HEK293T (cell line): ENCODE measurements at regions not wholly inside any gene's neighbourhood (a gene's known extent, or its start where the extent isn't known, plus 50 kb on each side); places are given as distances from the start of the nearest gene placed in this dataset.

Experiments used
- BHLHE40 ChIP-seq: fragments of 450-650 bp; IDR thresholded peaks from 2 replicates; pipeline ENCODE4 v1.6.1; 2016; ENCODE audit warnings: mild to moderate bottlenecking, moderate library complexity, borderline replicate concordance
- FOXK2 ChIP-seq: fragments of 450-650 bp; IDR thresholded peaks from 2 replicates; pipeline ENCODE4 v1.6.1; 2016; ENCODE audit warnings: mild to moderate bottlenecking
- FOXM1 ChIP-seq: fragments of 450-650 bp; IDR thresholded peaks from 2 replicates; pipeline ENCODE4 v1.6.1; 2017; ENCODE audit warnings: mild to moderate bottlenecking, borderline replicate concordance
- HDGF ChIP-seq: fragments of 450-650 bp; IDR thresholded peaks from 2 replicates; pipeline ENCODE4 v1.6.1; 2017; ENCODE audit warnings: antibody characterized with exemption, borderline replicate concordance
- NFRKB ChIP-seq: fragments of 450-650 bp; IDR thresholded peaks from 2 replicates; pipeline ENCODE4 v1.6.1; 2016; ENCODE audit warnings: mild to moderate bottlenecking, moderate library complexity
- SP1 ChIP-seq: fragments of 450-650 bp; IDR thresholded peaks from 2 replicates; pipeline ENCODE4 v1.6.1; 2017
- TARDBP ChIP-seq: fragments of 450-650 bp; IDR thresholded peaks from 2 replicates; pipeline ENCODE4 v1.6.1; 2016
- ZNF384 ChIP-seq: fragments of 450-650 bp; IDR thresholded peaks from 2 replicates; pipeline ENCODE4 v1.6.1; 2016

DNA sequence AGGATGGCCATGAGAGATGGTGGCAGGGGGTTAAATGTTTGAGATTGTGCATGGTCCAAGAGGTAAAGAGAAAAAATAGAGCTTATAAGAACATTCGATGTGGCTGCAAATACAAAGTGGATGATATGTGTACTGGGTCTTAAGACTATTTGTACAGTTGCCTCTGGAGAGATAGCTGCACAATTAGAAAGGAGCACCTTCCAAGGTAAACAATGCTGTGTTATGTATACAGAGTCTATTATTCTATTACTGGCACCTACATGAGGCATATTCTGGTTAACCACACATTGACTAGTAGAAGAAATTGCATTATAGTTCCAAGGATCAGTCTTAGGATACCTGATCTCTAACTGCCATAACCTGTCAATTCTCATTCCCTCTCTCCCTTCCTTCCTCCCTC, 238.0 kb upstream of the FOXN3 start:
- TF ChIP-seq FOXM1 = no peak
- no peak for TF ChIP-seq NFRKB
- TF ChIP-seq TARDBP = no peak
- TF ChIP-seq HDGF = no peak
- TF ChIP-seq ZNF384 = no peak
- no peak for TF ChIP-seq FOXK2
- TF ChIP-seq BHLHE40 = no peak
- TF ChIP-seq SP1 = no peak
